ENCODE measurements at regions not wholly inside any gene's neighbourhood (a gene's known extent, or its start where the extent isn't known, plus 50 kb on each side); places are given as distances from the start of the nearest gene placed in this dataset.

DNA sequence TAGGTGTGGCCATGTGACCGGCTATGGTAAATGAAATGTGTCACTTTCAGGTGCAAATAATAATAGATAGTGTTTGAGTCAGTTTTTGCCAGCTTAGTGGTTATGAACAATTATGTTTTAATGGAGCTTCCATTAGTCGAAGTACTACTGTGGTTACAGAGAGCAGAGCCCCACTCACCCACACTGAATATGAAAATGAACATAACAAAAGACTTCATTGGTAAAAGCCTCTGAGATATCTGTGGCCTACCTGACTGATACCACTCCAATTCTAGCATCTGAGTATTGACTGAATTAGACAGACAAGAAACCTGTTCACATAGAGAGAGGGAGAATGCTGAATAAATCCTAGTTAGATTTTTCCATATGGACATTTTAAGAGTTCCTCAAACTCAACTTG lies 405.6 kb downstream of the BRINP1 start:
- Histone ChIP-seq H3K27ac (ENCODE audit: low read depth) (no peak overlapping the region), H3K4me1 (ENCODE audit: insufficient read depth) (no peaks in the 10 kb centered on the region), H2AFZ (no peak overlapping the region), H3K27me3 (ENCODE audit: insufficient read depth) (no peaks in the 10 kb centered on the region), H3K79me2 (replicated peaks; ENCODE audit: insufficient read depth) (no peaks in the 10 kb centered on the region), H3K36me3 (ENCODE audit: insufficient read depth) (no peaks in the 10 kb centered on the region), H3F3A (replicated peaks; ENCODE audit: low read depth) (no peaks in the 10 kb centered on the region), H4K20me1 (replicated peaks; ENCODE audit: insufficient read depth) (no peaks in the 10 kb centered on the region), H3K4me3 (no peak overlapping the region), H3K4me2 (no peak overlapping the region), H3K9me2 (ENCODE audit: insufficient read depth) (no peaks in the 10 kb centered on the region)
- H3K27me3 Mint-ChIP-seq (ENCODE audit: insufficient read depth, low read depth, poor library complexity): no peaks in the 10 kb centered on the region
- no peak overlapping the region for H3K4me3 Mint-ChIP-seq
- no peaks in the 10 kb centered on the region for H3K9me3 Mint-ChIP-seq
- ATAC-seq (no peak), DNase-seq (ENCODE audit: low spot score) (no peak)
- H3K36me3 Mint-ChIP-seq (ENCODE audit: low read depth): no peaks in the 10 kb centered on the region
- H3K4me1 Mint-ChIP-seq: peaks cover 3% of the 10 kb centered on the region; the same call in 2 of the 3 replicates
- TF ChIP-seq ZNF114 (CRISPR knock-in tag; IDR thresholded peaks at IDR 0.05): no peak
- no peak for TF ChIP-seq POLR2AphosphoS5 (IDR thresholded peaks at IDR 0.05; ENCODE audit: low read depth)
- no peak overlapping the region for H3K27ac Mint-ChIP-seq

DNA sequence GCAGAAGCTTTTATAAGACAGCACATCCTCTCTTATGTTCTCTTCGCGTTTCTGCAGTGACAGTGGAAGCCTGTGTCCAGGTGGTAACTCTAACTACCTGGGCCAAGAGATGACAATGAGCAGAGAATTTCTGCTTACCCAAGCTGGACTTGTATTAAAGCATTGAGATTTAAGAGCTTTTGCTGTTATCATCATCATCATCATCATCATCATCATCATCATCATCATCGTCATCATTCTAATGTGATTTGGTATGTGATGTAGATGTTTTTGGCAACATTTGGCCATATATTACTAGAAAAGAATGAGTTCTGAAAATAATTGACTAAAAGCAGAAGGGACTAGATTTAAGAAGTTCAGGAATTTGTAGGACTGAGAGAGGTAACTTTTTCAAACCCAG lies 401.3 kb downstream of the BRINP1 start:
- Histone ChIP-seq H3K9me2 (ENCODE audit: insufficient read depth) (no peaks in the 10 kb centered on the region), H3K4me2 (no peak overlapping the region), H2AFZ (no peak overlapping the region), H3K4me1 (ENCODE audit: insufficient read depth) (no peaks in the 10 kb centered on the region), H3K4me3 (no peak overlapping the region), H3K27ac (ENCODE audit: low read depth) (no peak overlapping the region), H3K79me2 (replicated peaks; ENCODE audit: insufficient read depth) (no peaks in the 10 kb centered on the region), H3K27me3 (ENCODE audit: insufficient read depth) (no peaks in the 10 kb centered on the region), H4K20me1 (replicated peaks; ENCODE audit: insufficient read depth) (no peaks in the 10 kb centered on the region), H3K36me3 (ENCODE audit: insufficient read depth) (no peaks in the 10 kb centered on the region), H3F3A (replicated peaks; ENCODE audit: low read depth) (no peaks in the 10 kb centered on the region)
- Mint-ChIP-seq H3K27me3 (ENCODE audit: insufficient read depth, low read depth, poor library complexity) (no peaks in the 10 kb centered on the region), H3K4me1 (no peaks in the 10 kb centered on the region), H3K36me3 (ENCODE audit: low read depth) (no peaks in the 10 kb centered on the region), H3K4me3 (no peak overlapping the region), H3K27ac (no peak overlapping the region), H3K9me3 (no peaks in the 10 kb centered on the region)
- no peak for ATAC-seq
- no peak for DNase-seq (ENCODE audit: low spot score)
- TF ChIP-seq POLR2AphosphoS5 (IDR thresholded peaks at IDR 0.05; ENCODE audit: low read depth): no peak
- TF ChIP-seq CREB1 (CRISPR knock-in tag; IDR thresholded peaks at IDR 0.05; ENCODE audit: low read depth): no peak
- TF ChIP-seq EZH2 (IDR thresholded peaks at IDR 0.05; ENCODE audit: low read depth, unreplicated experiment): no peak
- TF ChIP-seq STAT1 (IDR thresholded peaks at IDR 0.05; ENCODE audit: unreplicated experiment): no peak
- TF ChIP-seq, protein P1, sequence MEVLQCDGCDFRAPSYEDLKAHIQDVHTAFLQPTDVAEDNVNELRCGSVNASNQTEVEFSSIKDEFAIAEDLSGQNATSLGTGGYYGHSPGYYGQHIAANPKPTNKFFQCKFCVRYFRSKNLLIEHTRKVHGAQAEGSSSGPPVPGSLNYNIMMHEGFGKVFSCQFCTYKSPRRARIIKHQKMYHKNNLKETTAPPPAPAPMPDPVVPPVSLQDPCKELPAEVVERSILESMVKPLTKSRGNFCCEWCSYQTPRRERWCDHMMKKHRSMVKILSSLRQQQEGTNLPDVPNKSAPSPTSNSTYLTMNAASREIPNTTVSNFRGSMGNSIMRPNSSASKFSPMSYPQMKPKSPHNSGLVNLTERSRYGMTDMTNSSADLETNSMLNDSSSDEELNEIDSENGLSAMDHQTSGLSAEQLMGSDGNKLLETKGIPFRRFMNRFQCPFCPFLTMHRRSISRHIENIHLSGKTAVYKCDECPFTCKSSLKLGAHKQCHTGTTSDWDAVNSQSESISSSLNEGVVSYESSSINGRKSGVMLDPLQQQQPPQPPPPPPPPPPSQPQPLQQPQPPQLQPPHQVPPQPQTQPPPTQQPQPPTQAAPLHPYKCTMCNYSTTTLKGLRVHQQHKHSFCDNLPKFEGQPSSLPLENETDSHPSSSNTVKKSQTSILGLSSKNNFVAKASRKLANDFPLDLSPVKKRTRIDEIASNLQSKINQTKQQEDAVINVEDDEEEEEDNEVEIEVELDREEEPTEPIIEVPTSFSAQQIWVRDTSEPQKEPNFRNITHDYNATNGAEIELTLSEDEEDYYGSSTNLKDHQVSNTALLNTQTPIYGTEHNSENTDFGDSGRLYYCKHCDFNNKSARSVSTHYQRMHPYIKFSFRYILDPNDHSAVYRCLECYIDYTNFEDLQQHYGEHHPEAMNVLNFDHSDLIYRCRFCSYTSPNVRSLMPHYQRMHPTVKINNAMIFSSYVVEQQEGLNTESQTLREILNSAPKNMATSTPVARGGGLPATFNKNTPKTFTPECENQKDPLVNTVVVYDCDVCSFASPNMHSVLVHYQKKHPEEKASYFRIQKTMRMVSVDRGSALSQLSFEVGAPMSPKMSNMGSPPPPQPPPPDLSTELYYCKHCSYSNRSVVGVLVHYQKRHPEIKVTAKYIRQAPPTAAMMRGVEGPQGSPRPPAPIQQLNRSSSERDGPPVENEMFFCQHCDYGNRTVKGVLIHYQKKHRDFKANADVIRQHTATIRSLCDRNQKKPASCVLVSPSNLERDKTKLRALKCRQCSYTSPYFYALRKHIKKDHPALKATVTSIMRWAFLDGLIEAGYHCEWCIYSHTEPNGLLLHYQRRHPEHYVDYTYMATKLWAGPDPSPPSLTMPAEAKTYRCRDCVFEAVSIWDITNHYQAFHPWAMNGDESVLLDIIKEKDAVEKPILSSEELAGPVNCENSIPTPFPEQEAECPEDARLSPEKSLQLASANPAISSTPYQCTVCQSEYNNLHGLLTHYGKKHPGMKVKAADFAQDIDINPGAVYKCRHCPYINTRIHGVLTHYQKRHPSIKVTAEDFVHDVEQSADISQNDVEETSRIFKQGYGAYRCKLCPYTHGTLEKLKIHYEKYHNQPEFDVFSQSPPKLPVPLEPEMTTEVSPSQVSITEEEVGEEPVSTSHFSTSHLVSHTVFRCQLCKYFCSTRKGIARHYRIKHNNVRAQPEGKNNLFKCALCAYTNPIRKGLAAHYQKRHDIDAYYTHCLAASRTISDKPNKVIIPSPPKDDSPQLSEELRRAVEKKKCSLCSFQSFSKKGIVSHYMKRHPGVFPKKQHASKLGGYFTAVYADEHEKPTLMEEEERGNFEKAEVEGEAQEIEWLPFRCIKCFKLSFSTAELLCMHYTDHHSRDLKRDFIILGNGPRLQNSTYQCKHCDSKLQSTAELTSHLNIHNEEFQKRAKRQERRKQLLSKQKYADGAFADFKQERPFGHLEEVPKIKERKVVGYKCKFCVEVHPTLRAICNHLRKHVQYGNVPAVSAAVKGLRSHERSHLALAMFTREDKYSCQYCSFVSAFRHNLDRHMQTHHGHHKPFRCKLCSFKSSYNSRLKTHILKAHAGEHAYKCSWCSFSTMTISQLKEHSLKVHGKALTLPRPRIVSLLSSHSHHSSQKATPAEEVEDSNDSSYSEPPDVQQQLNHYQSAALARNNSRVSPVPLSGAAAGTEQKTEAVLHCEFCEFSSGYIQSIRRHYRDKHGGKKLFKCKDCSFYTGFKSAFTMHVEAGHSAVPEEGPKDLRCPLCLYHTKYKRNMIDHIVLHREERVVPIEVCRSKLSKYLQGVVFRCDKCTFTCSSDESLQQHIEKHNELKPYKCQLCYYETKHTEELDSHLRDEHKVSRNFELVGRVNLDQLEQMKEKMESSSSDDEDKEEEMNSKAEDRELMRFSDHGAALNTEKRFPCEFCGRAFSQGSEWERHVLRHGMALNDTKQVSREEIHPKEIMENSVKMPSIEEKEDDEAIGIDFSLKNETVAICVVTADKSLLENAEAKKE (CRISPR knock-in tag; IDR thresholded peaks at IDR 0.05): no peak
- no peak for TF ChIP-seq EZH2phosphoT487 (IDR thresholded peaks at IDR 0.05; ENCODE audit: unreplicated experiment)
- TF ChIP-seq, protein P2, sequence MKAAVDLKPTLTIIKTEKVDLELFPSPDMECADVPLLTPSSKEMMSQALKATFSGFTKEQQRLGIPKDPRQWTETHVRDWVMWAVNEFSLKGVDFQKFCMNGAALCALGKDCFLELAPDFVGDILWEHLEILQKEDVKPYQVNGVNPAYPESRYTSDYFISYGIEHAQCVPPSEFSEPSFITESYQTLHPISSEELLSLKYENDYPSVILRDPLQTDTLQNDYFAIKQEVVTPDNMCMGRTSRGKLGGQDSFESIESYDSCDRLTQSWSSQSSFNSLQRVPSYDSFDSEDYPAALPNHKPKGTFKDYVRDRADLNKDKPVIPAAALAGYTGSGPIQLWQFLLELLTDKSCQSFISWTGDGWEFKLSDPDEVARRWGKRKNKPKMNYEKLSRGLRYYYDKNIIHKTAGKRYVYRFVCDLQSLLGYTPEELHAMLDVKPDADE (IDR thresholded peaks at IDR 0.05): no peak
- TF ChIP-seq NANOG (IDR thresholded peaks at IDR 0.05; ENCODE audit: borderline replicate concordance): no peak
- TF ChIP-seq, protein P3, sequence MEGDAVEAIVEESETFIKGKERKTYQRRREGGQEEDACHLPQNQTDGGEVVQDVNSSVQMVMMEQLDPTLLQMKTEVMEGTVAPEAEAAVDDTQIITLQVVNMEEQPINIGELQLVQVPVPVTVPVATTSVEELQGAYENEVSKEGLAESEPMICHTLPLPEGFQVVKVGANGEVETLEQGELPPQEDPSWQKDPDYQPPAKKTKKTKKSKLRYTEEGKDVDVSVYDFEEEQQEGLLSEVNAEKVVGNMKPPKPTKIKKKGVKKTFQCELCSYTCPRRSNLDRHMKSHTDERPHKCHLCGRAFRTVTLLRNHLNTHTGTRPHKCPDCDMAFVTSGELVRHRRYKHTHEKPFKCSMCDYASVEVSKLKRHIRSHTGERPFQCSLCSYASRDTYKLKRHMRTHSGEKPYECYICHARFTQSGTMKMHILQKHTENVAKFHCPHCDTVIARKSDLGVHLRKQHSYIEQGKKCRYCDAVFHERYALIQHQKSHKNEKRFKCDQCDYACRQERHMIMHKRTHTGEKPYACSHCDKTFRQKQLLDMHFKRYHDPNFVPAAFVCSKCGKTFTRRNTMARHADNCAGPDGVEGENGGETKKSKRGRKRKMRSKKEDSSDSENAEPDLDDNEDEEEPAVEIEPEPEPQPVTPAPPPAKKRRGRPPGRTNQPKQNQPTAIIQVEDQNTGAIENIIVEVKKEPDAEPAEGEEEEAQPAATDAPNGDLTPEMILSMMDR (conservative IDR thresholded peaks at IDR 0.05; ENCODE audit: low read depth in 2 of 2): no peak
- no peak for TF ChIP-seq ZNF331 (CRISPR knock-in tag; IDR thresholded peaks at IDR 0.05; ENCODE audit: low read depth)
- no peak for TF ChIP-seq ZNF114 (CRISPR knock-in tag; IDR thresholded peaks at IDR 0.05)
- no peak for TF ChIP-seq JUNB (IDR thresholded peaks at IDR 0.05; ENCODE audit: unreplicated experiment)

All from GM23338 (cell line).